BLaER1 (cell line): ENCODE measurements at regions not wholly inside any gene's neighbourhood (a gene's known extent, or its start where the extent isn't known, plus 50 kb on each side); places are given as distances from the start of the nearest gene placed in this dataset.

ENCODE experiments used
- H3K27ac ChIP-seq: shearing (Covaris generic); formaldehyde crosslinking; 2 replicates; pipeline ENCODE4 v1.8.1; 2022
- H3K27me3 ChIP-seq: shearing (Covaris generic); formaldehyde crosslinking; 2 replicates; pipeline ENCODE4 v1.8.1; 2022
- H3K36me3 ChIP-seq: shearing (Covaris generic); formaldehyde crosslinking; 2 replicates; pipeline ENCODE4 v1.8.1; 2022
- H3K4me1 ChIP-seq: shearing (Covaris generic); formaldehyde crosslinking; 2 replicates; pipeline ENCODE4 v1.8.1; 2022
- H3K4me2 ChIP-seq: shearing (Covaris generic); formaldehyde crosslinking; 2 replicates; pipeline ENCODE4 v1.8.1; 2022
- H3K4me3 ChIP-seq: shearing (Covaris generic); formaldehyde crosslinking; 2 replicates; pipeline ENCODE4 v1.8.1; 2022
- H3K9ac ChIP-seq: shearing (Covaris generic); formaldehyde crosslinking; 2 replicates; pipeline ENCODE4 v1.8.1; 2022
- H3K9me3 ChIP-seq: shearing (Covaris generic); formaldehyde crosslinking; 2 replicates; pipeline ENCODE4 v1.8.1; 2022
- H4K20me1 ChIP-seq: shearing (Covaris generic); formaldehyde crosslinking; 2 replicates; pipeline ENCODE4 v1.8.1; 2022
- Cebpa-rat ChIP-seq: shearing (Covaris generic); IDR thresholded peaks from 2 replicates; pipeline ENCODE4 v1.8.1; 2022

- H3K4me1 ChIP-seq = no peaks in the 10 kb centered on the region
Measured at GRCh38 chr2:107086497-107086896, 200.5 kb upstream of the ST6GAL2 start.

GRCh38 chr2:107088156-107088555, 202.2 kb upstream of the ST6GAL2 start:
- Histone ChIP-seq H3K36me3 (no peaks in the 10 kb centered on the region), H3K27ac (no peak overlapping the region), H3K27me3 (no peaks in the 10 kb centered on the region), H3K4me2 (no peak overlapping the region), H3K9me3 (no peaks in the 10 kb centered on the region), H3K9ac (no peak overlapping the region), H4K20me1 (no peaks in the 10 kb centered on the region), H3K4me3 (no peak overlapping the region), H3K4me1 (no peaks in the 10 kb centered on the region)
- no peak for TF ChIP-seq Cebpa-rat

More at GRCh38 chr2:107086497-107086896, 200.5 kb upstream of the ST6GAL2 start:
- H3K9ac ChIP-seq = no peak overlapping the region
- H3K36me3 ChIP-seq = no peaks in the 10 kb centered on the region
- no peaks in the 10 kb centered on the region for H3K9me3 ChIP-seq
- H3K27me3 ChIP-seq = no peaks in the 10 kb centered on the region
- no peak overlapping the region for H3K27ac ChIP-seq
- H3K4me2 ChIP-seq = no peak overlapping the region
- no peak overlapping the region for H3K4me3 ChIP-seq
- TF ChIP-seq Cebpa-rat = no peak
- H4K20me1 ChIP-seq = no peaks in the 10 kb centered on the region

- H4K20me1 ChIP-seq = no peaks in the 10 kb centered on the region
Measured at GRCh38 chr2:107091163-107091864, 205.3 kb upstream of the ST6GAL2 start.

DNA sequence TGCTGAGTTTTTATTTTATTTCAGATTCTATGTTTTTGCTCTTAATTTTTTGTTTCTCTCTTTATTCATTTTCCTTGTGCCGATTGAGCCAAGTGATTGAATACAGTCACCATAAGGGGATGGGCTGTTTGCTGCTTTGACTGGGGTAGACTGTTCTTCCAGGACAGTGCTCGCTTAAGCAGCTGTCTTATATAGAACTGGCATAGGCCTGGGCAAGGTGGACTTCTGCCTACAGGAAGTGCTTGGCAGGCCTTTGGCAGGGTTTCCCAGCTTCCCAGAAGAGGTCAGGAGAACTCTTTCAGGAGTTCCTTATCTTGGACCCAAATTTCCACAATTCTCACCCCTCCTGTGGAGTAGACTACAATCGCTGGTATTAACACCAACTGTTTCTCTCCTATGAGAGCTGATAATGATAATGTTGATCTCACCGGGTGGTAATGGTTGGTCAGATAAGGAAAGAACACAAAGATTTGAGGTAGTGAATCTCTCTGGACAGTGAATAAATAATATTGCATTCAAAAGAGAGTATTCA, 207.5 kb upstream of the ST6GAL2 start:
- no peak for TF ChIP-seq Cebpa-rat

More at GRCh38 chr2:107091163-107091864, 205.3 kb upstream of the ST6GAL2 start:
- H3K27ac ChIP-seq = no peak overlapping the region
- no peak for TF ChIP-seq Cebpa-rat
- no peaks in the 10 kb centered on the region for H3K9me3 ChIP-seq
- no peaks in the 10 kb centered on the region for H3K27me3 ChIP-seq
- no peaks in the 10 kb centered on the region for H3K4me1 ChIP-seq
- H3K36me3 ChIP-seq = no peaks in the 10 kb centered on the region
- no peak overlapping the region for H3K4me2 ChIP-seq
- no peak overlapping the region for H3K9ac ChIP-seq
- no peak overlapping the region for H3K4me3 ChIP-seq

DNA sequence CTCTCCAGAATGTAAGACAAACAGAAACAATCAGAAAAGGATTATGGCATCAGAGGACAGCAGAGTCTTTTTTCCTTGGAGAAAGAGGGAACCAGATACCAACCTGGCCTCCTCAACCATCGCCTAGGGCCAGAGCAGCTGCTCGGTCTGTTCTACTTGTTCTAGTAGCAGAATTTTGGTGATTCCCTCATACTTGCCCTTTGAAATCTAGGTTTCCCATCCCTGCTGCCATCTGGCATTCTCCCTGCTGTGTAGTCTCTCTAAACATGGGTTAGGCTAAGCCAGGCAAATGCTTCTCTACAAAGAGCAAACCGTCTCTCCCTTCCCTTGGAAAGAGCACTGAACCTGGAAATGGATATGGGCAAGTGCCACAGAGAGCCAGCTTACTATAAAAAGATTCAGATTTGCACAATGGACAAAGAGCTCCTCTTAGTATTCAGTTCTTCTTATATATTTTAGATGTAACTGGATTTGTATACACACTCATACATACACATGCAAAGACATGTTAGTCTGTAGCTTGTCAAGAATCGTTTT, 208.6 kb upstream of the ST6GAL2 start:
- no peaks in the 10 kb centered on the region for H3K27me3 ChIP-seq
- H3K27ac ChIP-seq = no peak overlapping the region
- no peaks in the 10 kb centered on the region for H3K9me3 ChIP-seq
- H3K4me3 ChIP-seq = no peak overlapping the region
- H3K9ac ChIP-seq = no peak overlapping the region
- H4K20me1 ChIP-seq = no peaks in the 10 kb centered on the region
- TF ChIP-seq Cebpa-rat = no peak
- no peaks in the 10 kb centered on the region for H3K4me1 ChIP-seq
- H3K36me3 ChIP-seq = no peaks in the 10 kb centered on the region
- H3K4me2 ChIP-seq = no peak overlapping the region

More for the DNA sequence above, 207.5 kb upstream of the ST6GAL2 start:
- Histone ChIP-seq H3K9me3 (no peaks in the 10 kb centered on the region), H3K9ac (no peak overlapping the region), H3K4me2 (no peak overlapping the region), H3K27ac (no peak overlapping the region), H3K4me1 (no peaks in the 10 kb centered on the region), H3K4me3 (no peak overlapping the region), H3K27me3 (no peaks in the 10 kb centered on the region), H4K20me1 (no peaks in the 10 kb centered on the region), H3K36me3 (no peaks in the 10 kb centered on the region)

DNA sequence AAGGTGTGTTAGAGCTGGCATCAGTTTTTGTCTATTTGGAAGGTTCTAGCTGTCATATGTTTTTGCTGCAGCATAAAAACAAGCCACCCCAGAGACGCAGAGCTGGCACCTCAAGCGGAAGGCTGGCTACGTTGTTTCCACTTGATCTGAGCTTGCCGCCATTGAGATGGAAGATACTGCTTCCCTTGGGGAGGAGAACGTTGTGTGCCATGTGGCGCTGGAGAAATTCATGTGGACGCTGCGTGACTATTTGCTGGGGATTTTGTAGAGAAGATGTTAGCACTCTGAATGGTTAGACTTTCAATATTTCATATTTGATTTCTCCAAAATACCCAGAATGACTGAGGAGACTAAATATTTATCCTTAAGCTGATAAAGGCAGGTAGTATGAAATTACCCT, 216.2 kb upstream of the ST6GAL2 start:
- no peak overlapping the region for H3K4me2 ChIP-seq
- no peaks in the 10 kb centered on the region for H3K36me3 ChIP-seq
- no peaks in the 10 kb centered on the region for H4K20me1 ChIP-seq
- H3K27ac ChIP-seq = no peak overlapping the region
- H3K27me3 ChIP-seq = no peaks in the 10 kb centered on the region
- H3K4me3 ChIP-seq = no peak overlapping the region
- H3K4me1 ChIP-seq = no peaks in the 10 kb centered on the region
- TF ChIP-seq Cebpa-rat = no peak
- H3K9me3 ChIP-seq = peaks cover 4% of the 10 kb centered on the region; the same call in 1 of the 2 replicates
- H3K9ac ChIP-seq = no peak overlapping the region

GRCh38 chr2:107107351-107107750, 221.4 kb upstream of the ST6GAL2 start:
- no peak overlapping the region for H3K4me3 ChIP-seq
- no peak for TF ChIP-seq Cebpa-rat

DNA sequence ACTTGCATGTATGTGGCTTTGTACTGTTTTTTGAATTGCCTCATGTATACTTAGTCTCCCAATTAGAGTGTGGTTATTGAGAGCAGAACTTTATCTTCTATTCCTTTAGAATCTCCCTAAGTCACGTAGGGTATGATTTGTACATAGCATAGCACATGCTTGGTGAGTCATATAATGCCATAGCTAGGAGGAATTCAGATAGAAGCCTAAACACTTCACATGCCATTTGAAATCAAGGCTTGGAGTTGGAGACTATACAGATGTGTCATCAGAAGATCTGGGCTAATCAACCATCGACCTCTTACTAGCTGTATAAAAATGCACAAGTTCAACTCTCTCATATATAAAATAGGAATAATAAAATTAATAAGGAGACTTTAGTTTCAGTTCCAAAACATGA, 222.6 kb upstream of the ST6GAL2 start:
- Histone ChIP-seq H3K27me3 (no peaks in the 10 kb centered on the region), H3K9ac (no peak overlapping the region), H3K36me3 (no peaks in the 10 kb centered on the region), H4K20me1 (no peaks in the 10 kb centered on the region), H3K4me3 (no peak overlapping the region), H3K4me1 (no peaks in the 10 kb centered on the region), H3K4me2 (no peak overlapping the region), H3K9me3 (peaks cover 4% of the 10 kb centered on the region; the same call in 1 of the 2 replicates), H3K27ac (no peak overlapping the region)
- TF ChIP-seq Cebpa-rat = no peak

More at GRCh38 chr2:107107351-107107750, 221.4 kb upstream of the ST6GAL2 start:
- H3K4me2 ChIP-seq = no peak overlapping the region
- H3K36me3 ChIP-seq = no peaks in the 10 kb centered on the region
- H3K27ac ChIP-seq = no peak overlapping the region
- H3K4me1 ChIP-seq = no peaks in the 10 kb centered on the region
- H3K9me3 ChIP-seq = peaks cover 4% of the 10 kb centered on the region; the same call in 1 of the 2 replicates
- H4K20me1 ChIP-seq = no peaks in the 10 kb centered on the region
- no peaks in the 10 kb centered on the region for H3K27me3 ChIP-seq
- H3K9ac ChIP-seq = no peak overlapping the region

- Histone ChIP-seq H3K9ac (no peak overlapping the region), H3K4me3 (no peak overlapping the region), H3K4me1 (no peaks in the 10 kb centered on the region), H3K36me3 (no peaks in the 10 kb centered on the region), H3K4me2 (no peak overlapping the region), H3K27ac (no peak overlapping the region), H3K27me3 (no peaks in the 10 kb centered on the region), H4K20me1 (no peaks in the 10 kb centered on the region), H3K9me3 (no peaks in the 10 kb centered on the region)
- TF ChIP-seq Cebpa-rat = no peak
Measured at GRCh38 chr2:107111623-107112022, 225.7 kb upstream of the ST6GAL2 start.

DNA sequence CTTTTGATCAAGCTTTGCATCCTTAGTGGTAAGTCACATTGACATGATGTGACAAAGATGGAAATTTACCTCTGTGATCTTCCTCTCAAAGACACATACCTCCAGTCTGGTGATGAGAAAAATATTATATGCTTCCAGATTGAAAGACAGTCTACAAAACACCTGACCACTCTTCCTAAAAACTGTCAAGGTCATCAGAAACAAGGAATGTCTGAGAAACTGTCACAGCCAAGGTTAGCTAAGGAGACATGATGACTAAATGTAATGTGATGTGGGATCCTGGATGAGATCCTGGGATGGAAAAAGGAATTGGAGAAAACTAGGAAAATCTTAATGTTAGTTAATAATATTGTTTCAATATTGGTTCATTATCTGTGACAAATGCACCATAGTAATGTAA, 226.6 kb upstream of the ST6GAL2 start:
- H3K4me1 ChIP-seq = no peaks in the 10 kb centered on the region

More for the DNA sequence above, 226.6 kb upstream of the ST6GAL2 start:
- Histone ChIP-seq H3K9ac (no peak overlapping the region), H3K4me2 (no peak overlapping the region), H3K27me3 (no peaks in the 10 kb centered on the region), H3K27ac (no peak overlapping the region), H3K9me3 (no peaks in the 10 kb centered on the region), H3K36me3 (no peaks in the 10 kb centered on the region), H3K4me3 (no peak overlapping the region), H4K20me1 (no peaks in the 10 kb centered on the region)
- TF ChIP-seq Cebpa-rat = no peak
